ENCODE measurements at regions not wholly inside any gene's neighbourhood (a gene's known extent, or its start where the extent isn't known, plus 50 kb on each side); places are given as distances from the start of the nearest gene placed in this dataset.

DNA sequence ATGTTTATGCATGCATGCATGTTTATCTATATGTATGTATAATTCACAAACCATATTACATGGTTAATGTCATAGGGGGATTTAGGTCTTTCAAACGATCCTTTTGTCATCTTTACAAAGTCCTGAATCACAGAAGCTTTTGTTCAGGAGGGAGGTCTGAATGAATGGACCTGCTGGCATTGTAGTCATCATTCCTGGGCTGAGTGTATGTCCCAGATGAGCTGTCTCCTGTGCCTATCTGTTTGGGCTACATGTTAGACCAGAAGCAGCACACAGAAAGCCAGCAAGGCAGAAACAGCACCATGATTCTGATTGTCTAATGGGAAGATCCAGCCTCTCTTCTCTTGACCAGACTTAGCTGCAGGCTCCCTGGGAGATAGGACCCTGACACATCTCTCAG lies 69.5 kb downstream of the ADM start:
- H3K27me3 ChIP-seq = no peaks in the 10 kb centered on the region
- 76 to 78% methylated on average over 1 of the region's 1 CpG for WGBS, 2 donors
- no peaks in the 10 kb centered on the region for H3K9me3 ChIP-seq
- no peak overlapping the region for H3K27ac ChIP-seq
- no peaks in the 10 kb centered on the region for H3K36me3 ChIP-seq
- H3K4me3 ChIP-seq = no peak overlapping the region
- TF ChIP-seq, protein P1, sequence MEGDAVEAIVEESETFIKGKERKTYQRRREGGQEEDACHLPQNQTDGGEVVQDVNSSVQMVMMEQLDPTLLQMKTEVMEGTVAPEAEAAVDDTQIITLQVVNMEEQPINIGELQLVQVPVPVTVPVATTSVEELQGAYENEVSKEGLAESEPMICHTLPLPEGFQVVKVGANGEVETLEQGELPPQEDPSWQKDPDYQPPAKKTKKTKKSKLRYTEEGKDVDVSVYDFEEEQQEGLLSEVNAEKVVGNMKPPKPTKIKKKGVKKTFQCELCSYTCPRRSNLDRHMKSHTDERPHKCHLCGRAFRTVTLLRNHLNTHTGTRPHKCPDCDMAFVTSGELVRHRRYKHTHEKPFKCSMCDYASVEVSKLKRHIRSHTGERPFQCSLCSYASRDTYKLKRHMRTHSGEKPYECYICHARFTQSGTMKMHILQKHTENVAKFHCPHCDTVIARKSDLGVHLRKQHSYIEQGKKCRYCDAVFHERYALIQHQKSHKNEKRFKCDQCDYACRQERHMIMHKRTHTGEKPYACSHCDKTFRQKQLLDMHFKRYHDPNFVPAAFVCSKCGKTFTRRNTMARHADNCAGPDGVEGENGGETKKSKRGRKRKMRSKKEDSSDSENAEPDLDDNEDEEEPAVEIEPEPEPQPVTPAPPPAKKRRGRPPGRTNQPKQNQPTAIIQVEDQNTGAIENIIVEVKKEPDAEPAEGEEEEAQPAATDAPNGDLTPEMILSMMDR (IDR thresholded peaks at IDR 0.05) = no peak
- intact Hi-C loops (cut with DNase I) = no loop called here
- DNase-seq (no peak), ATAC-seq (no peak)
- H3K4me1 ChIP-seq = peaks cover 0 to 30% (median 13%) of the 10 kb centered on the region in 9 donors

- TF ChIP-seq, protein P1 (IDR thresholded peaks at IDR 0.05) = no peak
- ATAC-seq (no peak), DNase-seq (no peak)
- no peaks in the 10 kb centered on the region for H3K9me3 ChIP-seq
- WGBS, 2 donors = 82 to 88% methylated on average over 5 of the region's 5 CpGs
- H3K27ac ChIP-seq = no peak overlapping the region
- intact Hi-C loops (cut with DNase I) = no loop called here
- no peak overlapping the region for H3K4me3 ChIP-seq
- H3K27me3 ChIP-seq = no peaks in the 10 kb centered on the region
- no peaks in the 10 kb centered on the region for H3K36me3 ChIP-seq
- peaks cover 0 to 32% (median 14%) of the 10 kb centered on the region in 9 donors for H3K4me1 ChIP-seq
These were observed 70.6 kb downstream of the ADM start for GRCh38 chr11:10375280-10375971.

DNA sequence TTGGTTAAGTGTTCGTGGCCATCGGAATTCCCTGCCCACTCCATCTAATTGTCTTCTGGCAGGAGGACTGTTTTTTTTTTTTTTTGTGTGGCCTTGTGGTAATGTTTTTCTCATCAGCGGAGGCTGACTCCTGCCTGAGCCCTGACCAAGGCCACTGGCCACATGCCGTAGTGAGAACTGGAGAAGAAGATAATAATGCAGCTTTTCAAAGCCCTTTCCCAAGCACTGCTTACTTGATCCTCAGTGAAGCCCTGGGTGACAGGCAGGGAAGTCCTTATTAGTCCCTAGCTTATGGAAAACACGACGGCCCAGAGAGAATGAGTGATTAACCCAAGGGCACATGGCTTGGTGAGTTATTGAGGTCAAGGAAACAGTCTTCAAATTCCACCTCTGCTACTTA lies 71.2 kb downstream of the ADM start:
- H3K4me3 ChIP-seq = no peak overlapping the region
- intact Hi-C loops (cut with DNase I) = no loop called here
- H3K36me3 ChIP-seq = no peaks in the 10 kb centered on the region
- H3K27ac ChIP-seq = no peak overlapping the region
- TF ChIP-seq, protein P1 (IDR thresholded peaks at IDR 0.05) = no peak
- WGBS, 2 donors = 65 to 79% methylated on average over 6 of the region's 6 CpGs
- H3K27me3 ChIP-seq = no peaks in the 10 kb centered on the region
- H3K9me3 ChIP-seq = no peaks in the 10 kb centered on the region
- peaks cover 0 to 32% (median 14%) of the 10 kb centered on the region in 9 donors for H3K4me1 ChIP-seq
- ATAC-seq (peak in 1 of 8 donors; percentile 26), DNase-seq (no peak)

DNA sequence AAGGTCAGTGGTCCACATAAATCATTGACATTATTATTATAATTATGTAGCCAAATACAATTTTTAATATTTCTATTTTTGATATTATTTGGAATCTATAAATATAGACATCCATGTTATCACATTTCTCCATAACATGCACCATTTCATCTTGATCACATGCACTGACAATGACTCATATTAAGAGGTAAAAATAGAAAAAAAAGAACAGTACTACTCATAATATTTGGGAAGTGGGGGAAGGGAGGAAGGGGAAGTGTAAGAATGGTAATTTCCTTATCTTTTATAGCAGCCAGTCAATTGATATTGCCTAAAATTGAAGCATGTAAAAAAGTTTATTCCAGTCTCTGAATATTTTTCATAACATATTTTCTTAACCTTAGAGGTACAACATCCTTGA lies 72.3 kb downstream of the ADM start:
- intact Hi-C loops (cut with DNase I) = no loop called here
- Histone ChIP-seq H3K27me3 (no peaks in the 10 kb centered on the region), H3K4me1 (peaks cover 0 to 40% (median 14%) of the 10 kb centered on the region in 9 donors), H3K4me3 (no peak overlapping the region), H3K27ac (no peak overlapping the region), H3K36me3 (no peaks in the 10 kb centered on the region), H3K9me3 (no peaks in the 10 kb centered on the region)
- ATAC-seq = no peak
- no peak for DNase-seq
- TF ChIP-seq, protein P1 (IDR thresholded peaks at IDR 0.05) = no peak
